Tibial nerve (tissue), 3 donors: ENCODE measurements at regions not wholly inside any gene's neighbourhood (a gene's known extent, or its start where the extent isn't known, plus 50 kb on each side); places are given as distances from the start of the nearest gene placed in this dataset.

Experiments used
- CTCF ChIP-seq, 5 experiments: fragments of 200-600 bp in 3 of 5; fragments of 450-650 bp in 2 of 5; sonication (generic) in 3 of 5; IDR thresholded peaks; one replicate each; pipeline ENCODE4 v1.5.1; 2016 to 2019; ENCODE audit warnings: antibody characterized with exemption in 5 of 5, mild to moderate bottlenecking in 3 of 5, moderate library complexity in 2 of 5
- POLR2A ChIP-seq, 2 donors: fragments of 450-650 bp; IDR thresholded peaks; one replicate each; pipeline ENCODE4 v1.6.1; 2017; ENCODE audit warnings: antibody characterized with exemption in 2 of 2, mild to moderate bottlenecking in 2 of 2, moderate library complexity in 2 of 2

DNA sequence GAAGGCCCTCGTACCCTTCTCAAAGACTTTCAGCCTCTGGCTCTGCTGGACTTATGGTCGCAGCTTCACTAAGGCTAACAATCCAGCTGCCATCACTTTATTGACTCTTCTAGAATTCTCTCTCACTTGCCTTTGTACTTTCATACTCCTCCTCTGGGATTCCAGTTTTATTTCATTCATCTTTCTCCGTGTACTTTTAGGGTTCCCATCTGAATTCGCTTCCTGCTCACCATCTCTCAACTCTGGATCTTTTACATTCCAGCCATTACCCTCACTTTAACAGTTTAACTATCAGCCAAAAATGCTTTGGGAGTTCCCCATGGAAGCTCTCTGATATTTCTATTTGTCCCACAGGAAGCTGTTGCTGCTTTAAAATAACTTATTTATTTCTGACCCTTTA, 149.3 kb upstream of the KL start:
- no peak for TF ChIP-seq CTCF (IDR thresholded peaks at IDR 0.05)
- TF ChIP-seq POLR2A (IDR thresholded peaks at IDR 0.05): no peak
